ENCODE measurements at regions not wholly inside any gene's neighbourhood (a gene's known extent, or its start where the extent isn't known, plus 50 kb on each side); places are given as distances from the start of the nearest gene placed in this dataset.

- no peak for TF ChIP-seq CTCF (optimal IDR thresholded peaks at IDR 0.05 in 1 of 3, IDR thresholded peaks at IDR 0.05 in 1 of 3, conservative IDR thresholded peaks at IDR 0.05 in 1 of 3; ENCODE audit: extremely low read depth in 1 of 3, insufficient read depth in 2 of 3, low read length in 3 of 3)
- TF ChIP-seq EZH2 (IDR thresholded peaks at IDR 0.05; ENCODE audit: low read length): no peak
Measured at GRCh38 chr1:116266864-116267212, 106.2 kb upstream of the ATP1A1 start.
